ENCODE measurements at regions not wholly inside any gene's neighbourhood (a gene's known extent, or its start where the extent isn't known, plus 50 kb on each side); places are given as distances from the start of the nearest gene placed in this dataset.

- no peaks in the 10 kb centered on the region for H3K79me2 ChIP-seq (ENCODE audit: control insufficient read depth, low read length)
- TF ChIP-seq CTCF (IDR thresholded peaks at IDR 0.05; ENCODE audit: low read depth, low read length, poor library complexity, severe bottlenecking) (no peak), EZH2phosphoT487 (IDR thresholded peaks at IDR 0.05; ENCODE audit: borderline replicate concordance, low read length) (no peak)
These were observed 143.3 kb upstream of the KLHL29 start for GRCh38 chr2:23241611-23242245.

GRCh38 chr2:23243073-23243659 lies 141.8 kb upstream of the KLHL29 start:
- Histone ChIP-seq H3K4me3 (ENCODE audit: low read length) (no peak overlapping the region), H3K79me2 (ENCODE audit: control insufficient read depth, low read length) (no peaks in the 10 kb centered on the region), H3K9me3 (ENCODE audit: control insufficient read depth, insufficient read depth, low read length) (no peaks in the 10 kb centered on the region), H3K9me2 (replicated peaks; ENCODE audit: control insufficient read depth, low read length) (no peaks in the 10 kb centered on the region), H3K27me3 (ENCODE audit: control insufficient read depth, low read length) (no peaks in the 10 kb centered on the region), H4K20me1 (ENCODE audit: control insufficient read depth, insufficient read depth, low read depth, low read length) (no peaks in the 10 kb centered on the region), H3K4me2 (ENCODE audit: low read length) (no peak overlapping the region), H3K4me1 (ENCODE audit: control insufficient read depth, low read length) (no peaks in the 10 kb centered on the region), H3K36me3 (ENCODE audit: control insufficient read depth, low read length) (no peaks in the 10 kb centered on the region), H3K27ac (ENCODE audit: low read depth, low read length) (no peak overlapping the region), H3F3A (ENCODE audit: control insufficient read depth, insufficient read depth) (no peaks in the 10 kb centered on the region)
- TF ChIP-seq EZH2phosphoT487 (IDR thresholded peaks at IDR 0.05; ENCODE audit: borderline replicate concordance, low read length) (no peak), CTCF (IDR thresholded peaks at IDR 0.05; ENCODE audit: low read depth, low read length, poor library complexity, severe bottlenecking) (no peak)

More at GRCh38 chr2:23241611-23242245, 143.3 kb upstream of the KLHL29 start:
- Histone ChIP-seq H3K4me3 (ENCODE audit: low read length) (no peak overlapping the region), H3K36me3 (ENCODE audit: control insufficient read depth, low read length) (no peaks in the 10 kb centered on the region), H4K20me1 (ENCODE audit: control insufficient read depth, insufficient read depth, low read depth, low read length) (no peaks in the 10 kb centered on the region), H3K27me3 (ENCODE audit: control insufficient read depth, low read length) (no peaks in the 10 kb centered on the region), H3F3A (ENCODE audit: control insufficient read depth, insufficient read depth) (no peaks in the 10 kb centered on the region), H3K4me1 (ENCODE audit: control insufficient read depth, low read length) (no peaks in the 10 kb centered on the region), H3K9me3 (ENCODE audit: control insufficient read depth, insufficient read depth, low read length) (no peaks in the 10 kb centered on the region), H3K27ac (ENCODE audit: low read depth, low read length) (no peak overlapping the region), H3K9me2 (replicated peaks; ENCODE audit: control insufficient read depth, low read length) (no peaks in the 10 kb centered on the region), H3K4me2 (ENCODE audit: low read length) (no peak overlapping the region)

- H3K27ac ChIP-seq (ENCODE audit: low read depth, low read length): no peak overlapping the region
These were observed 140.4 kb upstream of the KLHL29 start for GRCh38 chr2:23244617-23245016.

More at GRCh38 chr2:23244617-23245016, 140.4 kb upstream of the KLHL29 start:
- no peak overlapping the region for H3K4me2 ChIP-seq (ENCODE audit: low read length)
- H3K4me3 ChIP-seq (ENCODE audit: low read length): no peak overlapping the region
- H3K79me2 ChIP-seq (ENCODE audit: control insufficient read depth, low read length): no peaks in the 10 kb centered on the region
- H3K27me3 ChIP-seq (ENCODE audit: control insufficient read depth, low read length): no peaks in the 10 kb centered on the region
- no peaks in the 10 kb centered on the region for H3K4me1 ChIP-seq (ENCODE audit: control insufficient read depth, low read length)
- no peak for TF ChIP-seq EZH2phosphoT487 (IDR thresholded peaks at IDR 0.05; ENCODE audit: borderline replicate concordance, low read length)
- TF ChIP-seq CTCF (IDR thresholded peaks at IDR 0.05; ENCODE audit: low read depth, low read length, poor library complexity, severe bottlenecking): no peak
- H3F3A ChIP-seq (ENCODE audit: control insufficient read depth, insufficient read depth): no peaks in the 10 kb centered on the region
- no peaks in the 10 kb centered on the region for H4K20me1 ChIP-seq (ENCODE audit: control insufficient read depth, insufficient read depth, low read depth, low read length)
- H3K9me2 ChIP-seq (replicated peaks; ENCODE audit: control insufficient read depth, low read length): no peaks in the 10 kb centered on the region
- no peaks in the 10 kb centered on the region for H3K36me3 ChIP-seq (ENCODE audit: control insufficient read depth, low read length)
- no peaks in the 10 kb centered on the region for H3K9me3 ChIP-seq (ENCODE audit: control insufficient read depth, insufficient read depth, low read length)
